Hematopoietic multipotent progenitor cell treated with erythropoietin and hydrocortisone succinate and interleukin-3 and kit ligand, for 8 days (in vitro differentiated cells): ENCODE measurements at regions not wholly inside any gene's neighbourhood (a gene's known extent, or its start where the extent isn't known, plus 50 kb on each side); places are given as distances from the start of the nearest gene placed in this dataset.
"Not testable (repeated sequence)": the region's sequence is repeated elsewhere in the genome, so short reads cannot be mapped to it uniquely, and the experiment has no call there.

Experiments used
- DNase-seq: peaks from one replicate; pipeline ENCODE4 v3.0.0-alpha.2; 2015

GRCh38 chr7:142698429-142698828 lies 50.8 kb upstream of the PRSS1 start:
- no peak for DNase-seq

DNA sequence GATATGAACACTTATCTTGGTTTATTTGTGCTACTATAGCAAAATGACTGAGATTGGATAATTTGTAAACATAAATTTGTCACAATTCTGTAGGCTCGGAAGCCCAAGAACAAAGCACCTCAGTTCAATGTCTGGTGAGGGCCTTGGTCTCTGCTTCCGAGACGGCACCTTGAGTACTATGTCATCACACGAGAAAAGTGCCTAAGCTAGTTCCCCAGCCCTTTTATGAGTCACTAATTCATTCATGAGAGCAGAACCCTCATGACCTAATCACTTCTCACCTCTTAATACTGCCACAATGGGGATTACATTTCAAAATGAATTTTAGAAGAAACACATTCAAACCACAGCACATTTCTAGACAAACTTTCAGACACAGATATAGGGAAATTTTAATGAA lies 52.0 kb upstream of the PRSS1 start:
- DNase-seq, result no peak

GRCh38 chr7:142696456-142697179 lies 52.7 kb upstream of the PRSS1 start:
- no peak for DNase-seq

- DNase-seq, result no peak
These were observed 55.4 kb upstream of the PRSS1 start for GRCh38 chr7:142693911-142694310.

DNA sequence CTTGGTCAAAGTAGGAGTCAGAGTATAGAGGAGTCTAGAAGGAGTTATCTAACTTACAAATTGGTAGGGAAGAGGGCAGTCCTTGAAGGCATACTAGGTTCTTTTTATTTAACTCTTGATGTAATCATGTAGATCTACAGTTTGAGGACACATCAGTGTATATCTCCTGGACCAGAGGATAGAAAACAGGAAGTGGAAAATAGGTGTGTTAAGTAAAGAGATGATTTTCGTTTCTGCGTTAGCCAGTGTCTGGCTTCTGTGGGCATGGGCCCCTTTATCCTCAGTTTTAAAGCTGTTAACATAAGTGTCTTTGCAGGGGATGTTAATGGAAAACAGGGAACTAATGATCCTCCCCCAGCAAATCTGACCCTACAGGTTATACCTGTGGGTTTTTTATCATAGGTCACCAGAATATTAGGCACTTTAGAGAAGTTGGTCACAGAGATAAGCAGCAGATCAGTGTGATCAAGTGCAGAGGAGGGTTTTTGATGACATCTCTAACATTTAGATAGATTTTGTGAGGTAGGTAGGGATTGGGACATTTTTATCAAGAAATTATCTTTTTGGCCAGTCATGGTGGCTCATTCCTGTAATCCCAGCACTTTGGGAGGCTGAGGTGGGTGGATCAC lies 58.6 kb upstream of the PRSS1 start:
- no peak for DNase-seq

- DNase-seq, result peak; percentile 14
These were observed 59.7 kb upstream of the PRSS1 start for GRCh38 chr7:142689439-142690120.

DNA sequence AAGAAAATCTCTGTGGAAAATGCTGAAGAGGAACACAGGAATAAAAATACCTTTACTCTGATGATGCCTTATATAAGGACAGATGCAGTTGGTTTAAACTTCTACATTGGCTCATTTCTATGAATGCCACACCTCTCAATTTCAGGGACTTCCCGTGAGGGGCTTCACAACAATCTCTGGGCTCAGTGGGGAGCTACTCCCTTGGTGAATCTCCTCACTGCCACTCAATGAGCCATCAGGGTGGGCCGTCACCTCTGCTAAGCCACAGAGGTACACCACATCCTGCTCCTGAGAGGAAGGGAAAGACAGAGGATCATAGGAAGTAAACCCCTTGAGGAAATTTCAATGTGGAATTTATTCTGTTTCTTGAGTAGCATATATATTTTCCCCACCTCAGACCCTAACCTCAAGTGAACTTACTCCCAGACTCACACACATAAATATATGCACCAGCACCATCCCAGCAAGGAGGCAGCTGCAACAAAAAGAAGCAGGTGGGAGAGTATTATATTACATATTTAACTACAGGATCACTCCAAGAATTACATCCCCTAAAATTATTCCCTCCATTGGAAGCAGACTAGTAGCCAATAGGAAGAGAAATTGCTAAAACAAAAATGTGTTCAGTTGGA lies 63.3 kb upstream of the PRSS1 start:
- no peak for DNase-seq

DNA sequence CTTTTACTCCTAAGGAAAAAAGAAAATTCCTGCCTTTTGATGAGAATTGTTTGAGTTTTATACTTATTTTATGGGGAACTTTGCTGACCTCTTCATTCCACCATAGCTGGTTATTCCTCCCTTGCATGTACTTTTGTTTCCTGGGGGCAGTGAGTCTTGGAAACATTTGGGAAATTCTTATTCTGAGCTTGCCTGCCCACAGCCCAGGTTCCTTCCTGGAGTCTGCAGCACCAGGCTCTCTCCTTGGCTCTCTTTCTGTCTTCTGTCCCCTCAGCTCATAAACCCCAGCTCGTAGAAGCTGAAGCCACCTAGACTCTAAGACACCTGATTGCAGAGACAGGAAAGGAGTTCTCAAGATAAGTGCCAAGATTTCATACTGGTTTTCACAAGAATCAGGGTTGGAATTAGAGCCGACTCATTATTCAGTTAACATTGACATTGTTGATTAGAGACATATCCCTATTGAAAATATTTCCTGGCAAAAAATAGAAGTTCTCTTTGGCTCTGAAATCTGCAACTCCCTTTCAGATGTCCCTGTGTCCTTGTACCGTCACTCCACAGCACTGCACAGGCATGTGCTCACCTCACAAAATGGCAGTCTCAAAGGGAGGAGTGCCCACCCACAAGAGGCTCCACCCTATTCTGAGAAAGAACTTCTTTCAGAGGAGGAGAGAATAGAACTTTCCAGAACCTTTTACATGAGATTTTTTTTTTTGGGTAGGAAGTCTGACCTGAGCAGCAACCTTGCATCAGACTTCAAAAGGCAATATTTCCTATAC lies 67.8 kb upstream of the PRSS1 start:
- DNase-seq, result no peak

- no peak for DNase-seq
These were observed 77.8 kb upstream of the PRSS1 start for GRCh38 chr7:142671506-142671905.

DNA sequence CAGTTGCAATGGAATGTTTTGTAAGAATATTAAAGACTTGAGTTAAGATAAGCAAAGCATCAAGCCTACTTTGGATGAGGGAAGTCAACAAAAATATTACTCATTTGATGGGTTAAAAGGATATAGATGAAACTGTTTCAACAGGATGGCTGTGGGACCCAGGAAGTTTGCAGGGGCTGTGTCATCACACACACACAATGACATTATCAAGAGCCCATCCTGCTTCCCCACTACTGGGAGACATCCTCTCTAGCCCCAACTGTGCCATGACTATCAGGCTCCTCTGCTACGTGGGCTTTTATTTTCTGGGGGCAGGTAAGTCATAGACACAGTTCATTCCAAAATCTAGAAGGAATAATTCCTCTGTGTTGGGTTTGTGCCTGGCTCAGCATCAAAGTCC lies 78.8 kb upstream of the PRSS1 start:
- DNase-seq, result no peak

DNA sequence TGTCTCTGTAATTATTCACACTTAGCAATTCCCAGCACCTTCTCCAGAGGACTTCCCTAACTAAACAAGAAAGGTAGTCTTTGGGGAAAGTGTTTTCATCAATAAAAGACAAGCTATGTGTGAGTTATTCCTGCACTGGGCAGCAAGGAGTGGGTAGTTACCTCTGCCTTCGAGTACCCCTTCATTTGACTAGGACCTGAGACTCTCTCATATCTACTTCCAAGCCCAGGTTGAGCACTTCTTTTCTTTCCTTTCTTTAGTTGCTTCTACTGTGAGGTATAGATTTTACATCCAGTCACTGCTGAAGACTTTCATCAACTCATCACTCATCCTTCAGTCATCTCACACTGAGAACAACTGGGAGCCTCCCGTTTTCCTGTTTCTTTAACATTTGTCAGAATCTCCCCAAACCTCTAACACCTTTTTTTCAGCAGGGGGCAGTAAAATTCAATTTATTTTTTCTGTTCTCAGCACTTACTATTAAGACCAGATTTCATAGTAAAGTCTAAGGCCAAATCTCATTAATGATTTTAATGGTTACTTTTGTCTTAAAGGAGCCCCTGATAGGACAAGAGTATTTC lies 80.1 kb upstream of the PRSS1 start:
- DNase-seq, result peak; percentile 27

DNA sequence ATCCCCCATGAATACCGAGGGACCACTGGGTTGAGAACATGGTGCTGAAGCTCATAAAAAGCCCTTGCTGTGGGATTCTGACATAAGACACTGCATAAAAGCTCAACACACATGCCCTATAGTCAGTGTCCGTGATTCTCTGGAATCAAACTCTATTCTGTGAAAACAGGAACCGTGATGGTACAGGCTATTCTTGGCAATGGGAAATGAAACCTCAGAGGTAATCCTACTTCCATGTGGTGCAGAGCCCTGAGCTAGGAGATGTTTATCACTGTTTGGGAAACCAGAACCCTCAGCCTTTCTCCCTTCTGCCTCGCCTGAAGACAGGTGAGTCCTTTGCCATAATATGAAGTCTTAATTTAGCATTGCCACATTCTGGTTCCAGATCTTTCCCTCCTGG lies 80.8 kb upstream of the PRSS1 start:
- DNase-seq, result no peak

DNA sequence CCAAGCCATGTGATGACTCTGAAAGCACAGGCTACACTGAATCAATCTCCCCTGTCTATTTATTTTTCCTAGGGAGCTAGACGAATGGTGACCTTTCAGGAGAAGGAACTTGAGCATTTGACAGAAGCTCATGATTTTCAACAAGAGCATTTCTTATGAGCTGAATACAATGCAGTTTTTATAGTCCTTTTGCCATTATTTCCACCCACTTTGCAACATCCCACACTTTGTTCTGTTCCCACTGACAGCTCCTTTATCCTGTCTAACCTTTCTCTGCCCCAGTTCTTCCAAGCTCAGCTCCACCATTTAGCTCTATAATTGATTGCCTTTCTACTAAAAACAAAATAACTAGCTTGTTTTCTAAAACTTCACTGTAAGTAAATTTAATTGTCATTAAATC lies 91.9 kb upstream of the PRSS1 start:
- DNase-seq, result no peak

- peak; percentile 31 for DNase-seq
These were observed 94.9 kb upstream of the PRSS1 start for GRCh38 chr7:142654398-142654797.

DNA sequence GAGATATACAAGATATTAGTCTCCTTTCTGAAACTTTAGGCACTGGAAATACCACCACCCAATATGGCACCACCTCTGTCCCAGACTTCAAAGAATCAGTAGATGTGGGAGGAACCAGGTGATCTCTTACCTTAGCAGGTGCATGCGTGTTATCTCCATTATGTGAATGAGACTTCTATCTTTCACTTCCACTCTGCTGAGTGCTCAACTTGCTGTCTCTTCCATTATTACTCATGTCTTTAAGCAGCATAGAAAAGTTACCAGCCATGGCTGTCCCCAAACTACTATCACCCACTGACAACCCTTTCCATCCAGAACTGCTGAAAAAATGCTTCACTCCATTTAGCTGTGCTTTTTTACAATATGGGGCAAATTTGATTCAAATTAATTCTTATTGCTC lies 101.5 kb upstream of the PRSS1 start:
- DNase-seq, result no peak

DNA sequence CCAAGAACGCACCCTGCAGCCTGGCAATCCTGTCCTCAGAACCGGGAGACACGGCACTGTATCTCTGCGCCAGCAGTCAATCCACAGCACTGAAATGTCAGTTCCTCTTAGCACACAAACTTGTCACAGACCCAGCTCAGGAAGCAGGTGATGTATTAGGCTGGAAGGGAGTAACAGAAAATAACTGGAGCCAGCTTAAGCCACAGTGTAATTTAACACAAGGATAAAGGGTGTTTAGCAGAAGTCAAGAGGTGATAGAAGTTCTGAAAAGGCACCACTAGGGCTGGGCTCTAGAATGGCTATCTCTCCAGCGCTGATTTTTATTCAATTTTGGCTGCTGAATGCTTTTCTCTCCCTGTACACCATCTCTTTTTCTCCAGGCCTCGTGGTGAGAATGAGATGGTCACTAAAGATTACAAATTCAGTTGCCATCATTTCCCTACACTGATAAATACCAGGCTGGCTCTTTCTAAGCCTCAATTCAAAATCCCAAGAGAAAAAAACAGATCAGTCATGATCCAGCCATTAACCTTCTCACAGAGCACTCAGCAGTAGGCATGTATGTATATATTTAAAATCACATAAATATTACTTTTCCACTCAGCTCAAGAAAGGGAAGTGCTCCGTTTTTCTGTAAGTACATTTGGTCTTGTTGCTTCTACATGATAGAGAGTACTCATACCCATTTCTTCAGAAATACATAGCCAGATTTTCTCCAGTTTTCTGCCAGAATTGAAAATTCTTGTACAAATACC lies 102.7 kb upstream of the PRSS1 start:
- peak; percentile 12 for DNase-seq

DNA sequence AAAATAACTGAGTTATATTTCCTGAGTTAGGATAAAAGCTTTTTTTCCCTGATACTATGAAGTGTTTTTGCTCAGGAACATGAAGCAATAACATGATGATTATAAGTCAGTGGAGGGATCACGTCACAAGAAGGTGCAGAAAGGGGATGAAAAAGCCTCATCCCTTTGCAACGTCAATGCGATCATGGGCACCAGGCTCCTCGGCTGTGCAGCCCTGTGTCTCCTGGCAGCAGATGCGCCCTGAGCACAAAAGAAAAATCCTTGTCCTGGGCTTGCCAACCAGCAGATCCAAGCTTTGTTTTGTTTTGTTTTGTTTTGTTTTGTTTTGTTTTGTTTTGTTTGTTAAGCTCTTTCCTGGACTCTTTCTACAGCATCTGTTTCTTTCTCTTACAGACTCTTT lies 103.5 kb upstream of the PRSS1 start:
- DNase-seq, result no peak

GRCh38 chr7:142642316-142642715 lies 107.0 kb upstream of the PRSS1 start:
- DNase-seq, result no peak

GRCh38 chr7:142641252-142641651 lies 108.0 kb upstream of the PRSS1 start:
- not testable (repeated sequence) for DNase-seq

DNA sequence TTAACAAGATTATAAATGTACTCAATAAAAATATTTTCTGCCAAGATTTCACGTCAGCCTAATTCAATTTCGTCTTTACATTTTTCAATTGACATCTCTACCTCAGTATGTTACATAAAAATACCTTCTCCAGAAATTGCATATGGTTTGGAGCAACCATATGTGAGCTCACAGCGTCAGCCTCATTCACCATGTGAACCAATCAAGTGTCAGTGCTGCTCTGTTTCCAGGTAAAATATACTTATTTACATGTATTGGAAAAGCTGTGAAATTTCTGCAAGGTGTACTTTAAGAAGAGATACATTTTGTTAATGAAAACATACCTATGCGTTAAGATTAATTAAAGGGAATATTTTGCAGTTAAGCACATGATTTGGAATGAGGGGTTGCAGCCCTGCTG lies 110.7 kb upstream of the PRSS1 start:
- DNase-seq, result no peak

- DNase-seq, result no peak
These were observed 112.0 kb upstream of the PRSS1 start for GRCh38 chr7:142637240-142637639.

GRCh38 chr7:142636751-142637150 lies 112.5 kb upstream of the PRSS1 start:
- DNase-seq, result no peak
